Suppressor macrophage treated with lipopolysaccharide for 1 hour (primary cell): ENCODE measurements at regions not wholly inside any gene's neighbourhood (a gene's known extent, or its start where the extent isn't known, plus 50 kb on each side); places are given as distances from the start of the nearest gene placed in this dataset.

Source experiments
- DNase-seq, 3 donors: peaks; one replicate each; pipeline ENCODE4 v3.0.0-alpha.2; 2020 to 2022

DNA sequence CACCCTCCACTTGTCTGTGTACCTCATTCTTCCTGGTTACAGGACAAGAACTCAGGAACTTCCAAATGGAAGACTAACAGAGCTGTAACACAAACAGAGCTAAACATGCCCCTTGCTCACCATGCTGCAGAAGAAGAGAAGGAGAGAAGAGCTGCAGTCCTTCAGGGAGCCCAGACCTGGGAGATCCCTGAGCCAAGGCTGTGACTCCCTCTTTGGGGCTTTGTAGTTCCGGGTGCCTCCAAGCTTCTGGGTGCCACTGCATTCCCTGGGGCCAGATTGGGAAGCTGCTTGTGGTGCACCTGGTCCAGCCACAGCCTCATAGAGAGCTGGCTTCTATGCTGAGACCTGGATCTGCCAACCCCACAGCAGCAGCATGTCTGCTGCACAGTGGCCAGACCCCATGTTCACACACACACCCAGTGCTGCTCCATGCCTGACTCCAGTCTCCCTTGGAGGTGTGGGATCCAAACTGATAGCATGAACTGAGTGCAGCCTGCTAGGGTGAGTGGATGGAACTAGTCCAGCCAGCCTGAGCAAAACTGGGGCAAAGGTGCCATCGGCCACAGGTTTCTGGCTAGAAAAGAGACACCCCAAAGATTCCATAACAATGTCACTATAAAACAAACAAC is 263.0 kb upstream of the NRIP1 start:
- no peak for DNase-seq

DNA sequence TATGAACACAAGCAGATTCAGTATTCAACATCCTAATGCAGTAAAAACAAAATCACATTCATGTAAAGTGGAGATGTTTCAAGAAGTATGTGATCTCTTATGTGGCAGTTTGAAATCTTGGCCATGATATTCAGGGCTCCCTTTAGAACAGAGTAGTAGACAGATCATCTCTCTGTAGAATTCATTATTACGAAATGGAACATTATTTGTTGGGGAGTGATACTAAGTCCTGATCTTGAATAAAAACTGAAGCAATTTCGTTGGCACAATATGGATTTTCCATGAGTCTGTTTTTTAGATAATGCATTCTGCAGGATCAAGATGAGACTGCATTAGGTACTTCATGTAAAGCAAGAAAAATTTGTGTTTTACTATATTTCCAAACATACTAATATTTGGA is 264.4 kb upstream of the NRIP1 start:
- DNase-seq = no peak

DNA sequence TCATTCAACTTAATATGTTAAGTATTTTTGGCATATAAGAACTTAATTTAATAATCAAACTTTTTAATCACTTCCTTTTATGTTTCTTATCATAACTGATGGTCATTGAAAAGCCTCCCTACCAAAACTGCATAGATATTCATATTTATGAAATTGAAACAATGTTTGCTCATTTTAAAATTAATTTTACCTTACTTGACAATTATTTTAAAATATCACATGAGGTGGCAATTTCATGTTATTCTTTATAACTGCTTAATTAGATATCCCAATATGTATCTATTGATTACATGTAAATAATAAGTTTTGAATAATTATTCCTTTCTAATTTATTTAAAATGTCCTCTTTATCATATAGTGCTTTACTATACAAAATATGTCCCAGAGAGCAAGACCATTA is 266.1 kb upstream of the NRIP1 start:
- DNase-seq = no peak

DNA sequence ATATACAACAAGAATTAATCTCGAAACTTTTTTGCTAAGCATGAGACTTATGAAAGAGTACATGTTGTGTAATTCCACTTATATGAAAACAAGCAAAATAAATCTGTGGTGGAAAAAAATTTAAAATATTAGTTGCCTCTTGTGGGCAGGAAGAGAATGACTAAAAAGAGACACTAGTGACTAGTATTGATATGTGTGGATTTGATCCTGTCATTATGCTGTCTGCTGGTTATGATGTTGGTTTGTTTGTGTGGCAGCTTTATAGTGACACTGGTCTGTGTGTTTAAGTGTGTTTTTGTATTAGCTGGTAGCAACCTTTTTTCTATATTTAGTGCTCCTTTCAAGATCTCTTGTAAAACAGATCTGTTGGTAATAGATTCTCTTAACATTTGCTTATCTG is 267.8 kb upstream of the NRIP1 start:
- peak in 1 of 3 donors; percentile 2 for DNase-seq

DNA sequence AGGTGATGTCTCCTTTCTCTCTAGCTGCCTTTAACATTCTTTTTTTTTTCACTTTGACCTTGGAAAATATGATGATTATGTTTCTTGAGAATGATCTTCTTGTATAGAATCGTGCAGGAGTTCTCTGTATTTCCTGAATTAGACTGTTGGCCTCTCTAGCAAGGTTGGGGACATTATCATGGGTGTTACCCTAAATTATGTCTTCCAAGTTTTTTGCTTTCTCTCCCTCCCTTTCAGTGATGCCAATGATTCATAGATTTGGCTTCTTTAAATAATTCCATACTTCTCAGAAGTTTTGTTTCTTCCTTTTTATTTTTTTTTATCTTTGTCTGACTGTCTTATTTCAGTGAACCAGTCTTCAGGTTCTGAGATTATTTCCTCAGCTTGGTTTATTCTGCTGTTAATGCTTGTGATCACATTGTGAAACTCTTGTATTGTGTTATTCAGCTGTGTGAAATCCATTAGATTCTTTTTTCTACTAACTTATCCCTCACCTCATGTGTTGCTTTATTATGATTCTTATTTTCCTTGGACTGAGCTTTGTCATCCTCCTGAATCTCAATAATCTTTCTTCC is 268.4 kb upstream of the NRIP1 start:
- DNase-seq = peak in 1 of 3 donors; percentile 10

DNA sequence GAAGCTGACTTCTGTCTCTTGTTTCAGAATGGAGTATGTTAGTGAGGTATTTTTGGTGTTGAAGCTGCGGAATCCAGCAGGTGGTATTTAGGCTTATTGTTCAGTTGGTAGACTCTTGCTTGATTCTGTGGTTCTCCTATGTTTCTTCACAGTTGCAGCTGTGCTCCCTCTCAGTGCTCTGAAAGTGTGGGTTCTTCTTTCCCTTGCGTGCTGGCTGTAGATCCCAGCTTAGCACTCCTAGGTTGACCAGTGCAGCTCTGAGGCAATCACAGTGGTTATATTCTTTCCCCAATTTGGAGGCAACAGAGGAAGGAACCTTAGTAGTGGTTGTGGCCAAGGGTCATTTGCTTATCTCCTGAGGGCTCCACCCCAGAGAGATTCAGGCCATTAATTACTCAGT is 269.2 kb upstream of the NRIP1 start:
- peak; percentile 33 to 45 (median 38) for DNase-seq

DNA sequence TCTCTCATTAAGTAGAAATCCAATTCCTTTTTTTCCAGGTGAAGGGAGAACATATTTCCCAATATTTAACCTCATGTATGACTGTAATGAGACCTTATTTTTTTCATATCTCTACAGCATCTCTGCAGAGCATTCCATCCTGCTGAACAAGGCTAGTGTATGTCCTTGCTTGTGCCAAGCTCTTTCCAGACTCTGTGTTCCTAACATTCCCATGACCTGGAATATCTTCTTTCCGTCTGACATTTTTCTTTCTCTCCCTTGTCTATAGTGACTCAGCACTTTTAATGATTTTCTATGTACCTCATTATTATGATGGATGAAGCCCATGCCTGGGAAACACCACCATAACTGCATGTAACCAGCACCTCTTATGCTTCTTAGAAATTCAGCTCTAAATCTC is 278.3 kb upstream of the NRIP1 start:
- DNase-seq = no peak

DNA sequence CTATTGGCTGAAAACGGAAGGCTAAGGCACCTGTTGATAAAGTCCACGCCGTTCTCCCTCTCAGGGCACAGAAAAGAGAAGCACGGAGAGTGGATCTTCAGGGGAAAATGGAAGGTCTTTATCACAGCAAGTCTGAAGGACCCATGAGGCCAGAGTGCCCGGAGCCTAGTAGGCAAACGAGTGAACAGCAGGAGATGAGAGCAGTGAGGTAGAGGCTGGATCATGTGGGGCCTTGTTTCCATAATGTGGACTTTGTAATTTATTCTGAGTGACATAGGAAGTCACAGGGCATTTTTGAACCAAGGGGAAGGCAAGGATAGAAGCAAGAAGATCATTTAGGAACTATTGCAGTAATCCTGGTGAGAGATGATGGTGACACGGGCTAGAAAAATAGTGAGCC is 287.2 kb upstream of the NRIP1 start:
- DNase-seq = peak in 1 of 3 donors; percentile 9

DNA sequence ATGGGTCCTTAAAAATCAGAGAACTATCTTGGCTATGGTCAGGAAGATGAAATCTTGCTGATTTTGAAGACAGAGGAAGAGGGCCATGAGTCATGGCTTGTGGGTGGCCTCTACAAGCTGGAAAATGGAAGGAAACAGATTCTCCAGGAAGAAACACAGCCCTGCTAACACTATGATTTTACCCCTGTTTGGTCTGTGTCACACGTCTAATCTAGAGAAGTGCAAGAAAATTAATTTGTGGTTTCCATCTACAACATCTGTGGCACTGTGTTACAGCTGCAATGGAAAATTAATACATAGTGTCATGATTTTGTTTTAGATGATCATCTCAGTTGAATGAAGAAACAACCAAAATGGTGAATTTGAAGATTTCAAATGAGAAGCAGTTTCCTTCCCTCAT is 288.7 kb upstream of the NRIP1 start:
- peak; percentile 19 to 44 (median 41) for DNase-seq

DNA sequence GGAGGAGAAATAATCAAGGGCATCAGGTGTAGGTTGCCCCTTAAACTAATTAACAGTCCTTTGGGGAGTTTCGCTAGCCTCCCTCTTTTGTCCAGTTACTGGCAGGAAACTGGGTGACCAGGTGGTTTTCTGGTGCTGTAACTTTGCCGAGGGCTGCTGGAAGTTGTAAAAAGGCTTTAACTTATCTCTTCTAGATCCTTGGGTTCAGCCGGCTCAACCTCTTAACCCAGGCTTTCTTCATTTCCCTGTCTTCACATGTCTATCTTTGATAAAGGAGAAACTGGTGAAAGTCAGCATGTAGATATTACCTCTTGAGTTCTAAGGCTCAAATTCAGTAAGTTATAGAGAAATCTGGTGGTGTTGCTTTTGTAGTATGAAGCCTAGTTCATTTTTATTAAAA is 289.7 kb upstream of the NRIP1 start:
- no peak for DNase-seq

DNA sequence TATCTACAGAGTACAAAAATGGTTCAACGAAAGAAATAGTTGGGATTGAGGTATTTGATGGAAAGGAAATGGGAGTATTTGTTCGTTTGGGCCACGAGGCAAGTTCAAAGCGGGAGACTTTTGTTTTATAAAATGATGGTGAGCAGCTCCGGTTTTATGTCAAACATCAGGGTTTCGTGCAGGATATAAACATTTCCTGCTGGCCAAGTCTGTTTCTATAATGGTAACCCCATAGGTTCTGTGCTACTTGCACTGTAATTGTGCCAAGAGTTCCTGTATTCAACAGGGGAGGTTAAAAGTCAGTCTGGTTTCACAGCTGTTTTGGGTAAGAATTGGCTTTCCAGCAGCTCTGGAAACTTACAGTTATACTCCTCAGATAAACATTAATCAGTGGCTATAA is 290.3 kb upstream of the NRIP1 start:
- no peak for DNase-seq

DNA sequence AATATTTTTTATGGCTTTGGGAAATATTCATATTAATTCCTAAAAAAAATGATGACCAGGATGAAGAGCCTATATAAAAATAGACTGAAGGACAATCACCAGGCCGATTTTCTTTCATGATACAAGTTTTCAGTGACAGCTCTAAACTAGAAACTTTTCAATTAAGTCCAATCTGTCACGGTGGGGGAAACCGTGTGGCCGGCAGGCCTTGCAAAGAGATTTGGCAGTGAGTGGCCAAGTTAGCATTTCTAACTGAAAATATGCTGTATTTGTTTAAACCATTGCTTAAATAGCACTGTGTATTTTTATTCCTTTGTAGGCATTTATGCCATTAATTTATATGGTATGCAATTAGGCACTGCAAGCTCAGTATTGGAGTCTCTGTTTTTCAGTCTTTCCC is 294.5 kb upstream of the NRIP1 start:
- no peak for DNase-seq

DNA sequence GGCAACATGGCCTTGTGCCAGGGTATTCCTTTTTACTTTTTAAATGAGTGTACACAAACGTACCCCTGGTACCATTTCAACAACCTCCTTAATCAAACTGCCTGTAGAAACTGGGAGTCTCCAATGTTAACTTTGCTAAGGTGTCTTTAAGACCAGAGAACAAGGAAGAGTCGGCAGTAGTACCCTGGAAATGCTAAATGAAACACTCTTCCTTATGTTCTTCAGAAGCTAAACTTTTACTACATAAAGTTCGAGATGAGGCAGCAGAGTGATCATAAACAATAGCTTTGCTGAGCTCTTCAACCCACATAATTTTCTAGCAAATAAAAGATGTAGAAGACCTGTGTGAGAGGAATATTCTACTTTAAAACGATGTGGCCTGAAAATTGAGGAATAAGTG is 297.7 kb upstream of the NRIP1 start:
- DNase-seq = no peak

DNA sequence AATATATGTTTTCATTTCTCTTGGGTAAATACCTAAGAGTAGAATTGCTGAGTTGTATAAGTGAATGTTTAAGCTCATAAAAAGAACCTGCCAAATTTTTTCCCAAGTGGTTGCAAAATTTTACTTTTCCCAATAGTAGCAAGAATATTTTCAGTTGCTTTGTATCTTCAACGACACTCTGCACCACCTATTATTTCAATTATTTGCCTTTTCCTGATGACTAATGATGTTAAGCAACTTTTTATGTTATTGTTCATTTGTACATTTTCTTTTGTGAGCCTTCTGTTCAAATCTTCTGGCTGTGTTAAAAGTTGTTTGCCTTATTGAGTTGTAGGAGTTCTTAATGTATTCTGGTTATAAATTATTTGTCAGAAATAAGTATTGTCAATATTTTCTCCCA is 299.1 kb upstream of the NRIP1 start:
- DNase-seq = no peak

DNA sequence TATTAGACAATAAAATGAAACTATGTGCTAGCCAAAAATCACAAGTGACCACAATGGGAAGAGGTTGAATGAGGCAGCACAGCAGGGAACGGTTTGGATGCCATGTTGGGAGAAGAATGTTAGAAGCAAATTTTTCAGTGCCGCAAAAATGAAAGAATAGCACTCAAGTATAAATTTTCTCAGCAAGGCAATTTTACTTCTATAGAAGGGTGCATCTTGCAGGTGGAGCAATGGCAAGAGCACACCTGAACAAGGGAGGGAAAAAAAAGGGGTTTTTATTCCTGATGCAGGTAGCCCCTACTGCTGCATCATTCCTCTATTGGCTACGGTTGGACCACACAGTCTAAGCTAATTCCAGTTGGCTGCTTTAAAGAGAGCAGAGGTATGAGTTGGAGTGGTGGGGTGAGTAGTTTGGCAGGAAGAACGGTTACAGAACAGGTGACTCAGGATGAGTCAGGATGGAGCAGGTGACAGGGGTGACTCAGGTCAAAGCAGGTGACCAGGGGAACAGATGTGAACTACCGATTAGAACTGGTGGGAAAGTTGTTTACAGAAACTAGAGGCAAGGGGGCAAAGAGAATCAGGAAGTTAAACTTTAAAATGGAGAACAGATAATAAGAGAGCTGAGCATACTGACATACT is 301.1 kb upstream of the NRIP1 start:
- no peak for DNase-seq

DNA sequence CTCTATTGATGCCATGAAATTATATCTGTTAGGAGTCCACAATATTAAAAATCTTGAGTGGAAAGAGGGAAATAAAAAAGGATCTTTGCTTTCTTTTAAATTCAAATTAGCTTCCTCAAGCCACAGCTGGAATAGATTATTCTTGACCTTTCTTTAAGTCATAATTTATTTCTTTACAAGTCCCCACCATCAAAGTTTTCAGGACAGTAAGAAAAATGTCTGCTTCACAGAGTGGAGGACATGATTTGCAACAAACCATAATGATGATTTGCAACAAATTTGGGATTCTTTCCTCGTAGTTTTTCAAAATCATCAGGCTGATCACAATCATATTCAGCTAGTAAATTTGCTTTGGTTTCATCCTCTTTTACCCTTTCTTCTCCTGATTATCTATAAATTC is 301.8 kb upstream of the NRIP1 start:
- DNase-seq = no peak

DNA sequence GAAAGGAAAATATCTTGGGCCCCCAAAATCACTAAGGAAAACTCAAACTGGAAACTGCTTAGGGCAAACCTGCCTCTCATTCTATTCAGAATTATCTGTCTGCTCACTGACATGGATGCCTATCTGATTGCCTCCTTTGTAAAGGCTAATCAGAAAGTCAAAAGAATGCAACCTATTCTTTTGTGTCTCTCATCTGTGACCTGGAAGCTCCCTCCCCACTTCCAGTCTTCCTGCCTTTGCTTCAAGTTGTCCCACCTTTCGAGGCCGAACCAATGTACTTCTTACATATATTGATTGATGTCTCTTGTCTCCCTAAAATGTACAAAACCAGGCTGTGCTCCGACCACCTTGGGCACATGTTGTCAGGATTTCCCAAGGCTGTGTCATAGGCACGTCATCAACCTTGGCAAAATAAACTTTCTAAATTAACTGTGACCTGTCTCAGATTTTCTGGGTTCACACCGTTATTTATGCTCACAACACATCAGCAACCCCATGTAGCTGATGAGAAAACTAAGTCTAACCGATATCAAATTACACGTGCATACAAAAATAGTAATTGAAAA is 302.3 kb upstream of the NRIP1 start:
- no peak for DNase-seq

DNA sequence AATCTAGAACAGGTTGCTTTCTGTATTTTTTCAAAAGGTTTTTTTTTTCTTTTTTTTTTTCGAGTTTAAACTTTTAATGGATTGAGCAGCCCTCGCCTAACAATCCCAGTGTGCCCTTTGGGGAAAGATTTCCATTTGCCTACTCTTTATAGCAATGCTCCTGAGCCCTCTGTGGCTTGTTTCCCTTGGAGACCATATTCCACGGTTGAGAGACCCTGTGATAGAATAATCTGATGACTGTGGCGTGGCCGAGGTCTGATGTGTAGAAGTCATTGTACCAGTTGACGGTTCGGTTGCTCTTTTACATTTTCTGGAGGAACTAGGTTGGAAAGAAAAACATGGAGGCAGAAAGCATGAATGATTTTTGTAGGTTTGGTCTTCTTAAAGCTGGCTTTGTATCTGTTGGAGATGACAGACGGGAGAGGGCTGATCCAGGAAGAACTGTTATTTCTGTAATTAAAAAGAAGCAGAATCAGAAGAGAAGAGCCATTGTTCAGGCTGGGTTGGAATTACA is 305.7 kb upstream of the NRIP1 start:
- no peak for DNase-seq

DNA sequence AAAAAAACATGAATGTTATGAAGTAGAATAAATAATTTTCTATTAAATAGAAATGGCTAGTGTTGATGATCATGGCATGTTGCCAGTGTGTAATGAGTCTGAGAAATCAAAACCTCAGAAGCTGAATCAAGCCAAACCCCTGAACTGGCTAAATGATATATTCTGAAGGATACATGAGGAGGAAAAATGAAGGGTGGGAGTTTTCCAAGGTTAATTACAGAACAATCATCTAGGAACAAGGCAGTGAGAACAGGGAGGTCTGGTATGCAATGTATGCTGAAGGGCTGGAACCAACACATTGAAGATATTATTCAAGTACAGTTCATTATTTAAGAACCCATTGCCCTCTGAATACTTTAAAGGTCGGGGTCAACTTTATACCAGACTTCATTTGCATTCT is 309.1 kb upstream of the NRIP1 start:
- no peak for DNase-seq

DNA sequence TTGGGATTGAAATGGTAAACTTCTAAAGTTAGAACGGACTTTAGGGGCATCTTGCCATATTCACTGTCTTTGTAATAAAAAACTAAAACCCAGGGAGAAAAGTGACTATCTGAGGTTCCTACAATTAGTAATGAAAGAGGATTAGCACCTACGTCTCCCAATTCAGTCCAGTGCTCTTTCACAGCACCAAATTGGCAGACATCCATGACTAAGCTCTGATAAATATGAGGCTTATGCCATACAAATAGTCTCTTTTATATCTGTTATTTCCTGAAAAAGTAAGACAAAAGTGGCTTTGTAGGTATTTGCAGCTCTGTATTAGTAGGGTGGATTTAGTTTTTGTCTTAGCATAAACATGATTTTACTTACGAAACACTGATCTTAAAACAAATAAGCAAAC is 315.0 kb upstream of the NRIP1 start:
- DNase-seq = no peak

DNA sequence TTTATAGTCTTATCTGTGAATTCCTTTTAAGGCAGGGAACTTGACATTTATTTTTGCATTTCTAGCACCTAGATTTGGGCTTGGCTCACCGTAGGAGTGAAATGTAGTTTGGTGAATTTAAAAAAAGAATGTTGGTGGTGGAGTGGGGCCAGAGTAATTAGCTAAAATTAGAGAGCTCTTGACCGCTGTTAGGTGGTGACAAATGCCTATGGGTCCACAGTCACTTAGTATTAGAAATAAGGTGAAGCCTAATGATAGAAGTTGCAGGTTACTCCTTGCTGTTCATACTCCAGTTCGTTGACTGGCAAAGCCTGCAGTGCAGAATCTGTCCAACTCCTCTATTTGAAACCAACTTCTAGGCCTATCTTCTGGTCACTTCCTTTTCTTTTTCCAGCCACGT is 318.8 kb upstream of the NRIP1 start:
- DNase-seq = no peak

DNA sequence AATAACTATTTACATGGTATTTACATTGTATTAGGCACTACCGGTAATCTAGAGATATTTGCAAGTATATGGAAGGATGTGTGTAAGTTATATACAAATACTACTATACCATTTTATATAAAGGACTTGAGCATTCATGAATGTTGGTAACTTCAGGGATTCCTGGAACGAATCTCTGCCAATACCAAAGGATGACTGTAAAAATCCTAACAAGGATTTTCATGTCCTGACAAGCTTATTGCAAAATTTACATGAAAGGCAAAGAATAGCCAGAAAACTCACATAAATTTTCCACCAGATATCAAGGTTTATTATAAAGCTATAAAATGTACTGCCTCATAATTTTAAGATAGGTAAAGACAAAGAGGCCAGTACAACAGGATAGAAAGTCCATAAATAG is 325.2 kb upstream of the NRIP1 start:
- DNase-seq = no peak

DNA sequence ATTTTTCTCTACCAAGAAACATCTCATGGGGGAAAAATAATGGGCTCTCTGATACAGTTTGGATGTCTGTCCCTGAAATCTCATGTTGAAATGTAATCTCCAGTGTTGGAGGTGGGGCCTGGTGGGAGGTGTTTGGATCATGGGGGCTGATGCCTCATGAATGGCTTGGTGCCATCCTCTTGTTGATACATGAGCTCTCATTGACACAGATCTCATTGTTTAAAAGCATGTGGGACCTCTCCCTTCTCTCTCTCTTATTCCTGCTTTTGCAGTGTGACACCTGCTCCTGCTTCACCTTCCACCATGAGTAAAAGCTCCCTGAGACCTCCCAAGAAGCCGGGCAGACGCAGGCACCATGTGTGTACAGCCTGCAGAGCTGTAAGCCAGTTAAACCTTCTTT is 332.5 kb upstream of the NRIP1 start:
- no peak for DNase-seq

DNA sequence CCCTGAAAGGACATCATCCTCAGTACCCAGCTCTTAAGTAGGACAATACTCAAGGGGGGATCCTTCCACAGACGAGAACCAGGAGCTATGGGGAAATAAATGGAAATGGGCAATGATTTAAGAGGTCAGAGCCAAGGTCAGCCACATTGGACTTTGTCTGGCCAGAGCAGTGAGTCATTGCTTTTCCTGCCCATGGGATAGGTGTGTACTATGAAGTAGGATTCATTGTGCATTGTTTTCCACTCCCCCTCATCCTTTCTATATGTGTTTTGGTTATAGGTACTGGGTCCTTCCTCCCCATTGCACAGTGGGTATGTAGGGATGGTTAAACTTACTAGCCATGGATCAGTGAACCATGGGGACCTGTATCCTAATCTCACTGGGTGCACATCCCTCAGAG is 328.9 kb upstream of the USP25 start:
- DNase-seq = no peak
